LHCN-M2 (cell line): ENCODE measurements at regions not wholly inside any gene's neighbourhood (a gene's known extent, or its start where the extent isn't known, plus 50 kb on each side); places are given as distances from the start of the nearest gene placed in this dataset.

Experiments
- DNase-seq: peaks from one replicate; pipeline ENCODE4 v3.0.0-alpha.2; 2012; ENCODE audit warnings: low read depth

DNA sequence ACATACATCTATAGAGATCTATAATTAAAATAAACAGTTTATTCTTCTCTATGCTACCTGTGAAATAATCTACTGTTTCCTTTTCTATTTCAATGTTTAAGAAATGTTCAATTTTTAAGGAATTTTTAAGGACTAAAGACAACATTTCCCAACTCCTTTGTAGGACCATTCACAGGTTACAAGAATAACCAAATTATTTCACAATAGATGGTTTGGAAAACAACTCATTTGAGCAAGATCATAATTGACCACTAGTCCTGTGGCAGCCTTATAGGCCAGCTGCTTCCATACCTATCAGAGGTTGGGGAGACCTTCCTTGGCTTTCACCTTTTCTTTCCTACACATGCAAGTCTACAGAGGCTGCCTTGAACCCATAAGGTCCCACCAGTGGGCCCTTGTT, 193.7 kb downstream of the TTC39B start:
- no peak for DNase-seq

GRCh38 chr9:15111071-15111470, 195.9 kb downstream of the TTC39B start:
- DNase-seq: no peak

DNA sequence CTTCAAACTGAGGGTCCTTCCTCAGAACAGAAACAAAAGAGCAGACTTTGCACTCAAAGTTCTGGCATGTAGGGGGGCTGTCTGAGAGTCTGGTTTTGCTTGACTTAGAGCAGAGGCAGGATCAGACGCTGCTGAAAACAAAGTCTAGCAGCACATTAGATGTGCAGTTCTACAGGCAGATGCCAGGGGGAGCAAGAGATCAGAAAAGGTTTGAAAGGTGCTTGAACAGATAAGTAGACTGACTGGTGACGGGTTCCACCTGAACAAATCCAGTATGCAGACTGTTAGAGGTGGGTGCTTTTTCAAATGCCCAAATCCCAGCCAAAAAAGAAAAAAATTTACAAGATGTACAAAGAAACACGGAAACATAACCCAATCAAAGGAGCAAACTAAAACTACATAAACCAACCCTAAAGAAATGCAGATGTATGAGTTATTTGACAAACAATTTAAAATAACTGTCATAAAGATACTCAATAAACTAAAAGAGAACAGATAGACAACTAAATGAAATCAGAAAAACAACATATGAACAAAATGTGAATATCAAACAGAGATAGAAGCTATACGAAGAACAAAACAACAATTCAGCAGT, 194.7 kb upstream of the FREM1 start:
- peak; percentile 23 for DNase-seq

DNA sequence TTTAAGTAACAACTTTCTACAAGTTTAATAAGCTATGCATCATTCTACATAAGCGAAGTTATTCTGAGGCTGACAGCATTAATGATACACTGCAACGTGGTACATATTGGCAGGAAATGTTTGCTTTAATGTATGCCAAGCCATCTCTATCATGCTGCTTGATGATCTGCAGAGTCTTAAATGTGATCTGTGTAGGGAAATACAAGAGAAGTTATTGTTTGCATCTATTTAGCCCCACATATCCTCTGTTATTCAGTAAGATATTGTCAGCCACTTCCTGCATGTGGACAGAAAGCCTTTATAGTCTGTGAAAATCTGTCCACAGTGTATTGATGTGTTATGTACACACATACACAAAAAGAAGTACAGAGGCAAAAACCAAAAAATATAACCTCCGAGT, 193.1 kb upstream of the FREM1 start:
- no peak for DNase-seq

GRCh38 chr9:15101095-15101494, 190.9 kb upstream of the FREM1 start:
- DNase-seq: no peak

DNA sequence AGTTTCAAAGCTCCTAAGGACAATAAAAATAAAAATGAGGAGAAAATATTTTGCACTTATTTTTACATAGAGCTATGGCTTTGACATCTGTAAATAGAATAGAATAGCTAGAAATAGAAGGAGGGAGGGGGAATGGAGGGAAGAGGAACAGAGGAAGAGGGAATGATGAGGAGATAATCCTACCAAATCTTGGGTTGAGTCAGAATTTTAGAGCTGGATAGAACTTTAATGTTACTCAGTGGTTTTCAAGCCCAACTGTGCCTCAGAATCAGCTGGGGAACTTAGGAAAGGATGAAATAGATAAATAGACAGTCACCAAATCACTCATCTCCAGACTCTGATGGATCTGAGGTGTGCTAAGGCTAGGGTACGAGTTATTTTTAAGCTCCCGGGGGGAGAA, 190.3 kb upstream of the FREM1 start:
- DNase-seq: no peak

DNA sequence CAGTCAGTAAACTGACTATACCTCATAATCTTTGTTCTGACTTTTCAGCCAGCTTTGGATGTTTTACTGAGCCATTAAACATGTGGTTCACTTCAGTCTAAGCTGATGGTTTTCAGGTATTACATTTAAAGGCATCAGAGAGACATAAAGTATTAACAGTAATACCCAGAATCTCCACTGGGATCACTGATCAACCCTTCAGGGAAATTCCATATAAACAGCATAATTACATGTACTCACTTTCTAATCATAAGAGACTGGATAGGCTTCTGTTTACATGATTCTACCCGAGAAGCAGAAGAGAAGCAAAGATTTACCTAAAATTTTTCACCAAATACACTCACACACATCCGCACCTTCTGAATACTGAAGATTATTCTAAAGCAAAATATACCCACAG, 186.7 kb upstream of the FREM1 start:
- no peak for DNase-seq

DNA sequence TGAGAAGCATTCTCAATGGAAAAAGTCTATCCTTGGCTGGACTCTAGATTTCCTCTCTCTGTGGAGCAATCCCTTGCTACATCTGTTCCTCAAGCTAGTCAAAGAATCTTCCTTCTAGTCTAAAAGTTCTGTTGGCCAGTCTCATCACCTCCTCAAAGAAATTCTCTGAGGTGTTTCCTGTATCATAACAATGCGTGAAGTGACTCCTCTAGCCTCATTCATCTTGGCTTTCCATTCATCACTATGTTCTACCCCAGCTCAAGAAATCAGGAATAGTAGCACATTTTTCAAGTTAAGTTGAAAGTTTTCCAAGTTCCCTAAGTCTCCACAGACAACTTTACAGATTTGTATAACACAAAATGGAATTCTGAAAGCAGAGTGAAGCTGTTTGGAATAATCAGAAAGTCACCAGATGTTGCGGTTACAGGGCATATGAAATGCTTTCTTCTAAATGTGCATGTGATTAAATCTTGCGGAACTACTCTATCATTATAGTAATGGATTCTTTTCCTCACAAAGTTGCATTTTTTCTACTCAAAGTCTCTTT, 176.6 kb upstream of the FREM1 start:
- DNase-seq: no peak

- DNase-seq: no peak
Observed at GRCh38 chr9:15086156-15086763, 176.0 kb upstream of the FREM1 start.

DNA sequence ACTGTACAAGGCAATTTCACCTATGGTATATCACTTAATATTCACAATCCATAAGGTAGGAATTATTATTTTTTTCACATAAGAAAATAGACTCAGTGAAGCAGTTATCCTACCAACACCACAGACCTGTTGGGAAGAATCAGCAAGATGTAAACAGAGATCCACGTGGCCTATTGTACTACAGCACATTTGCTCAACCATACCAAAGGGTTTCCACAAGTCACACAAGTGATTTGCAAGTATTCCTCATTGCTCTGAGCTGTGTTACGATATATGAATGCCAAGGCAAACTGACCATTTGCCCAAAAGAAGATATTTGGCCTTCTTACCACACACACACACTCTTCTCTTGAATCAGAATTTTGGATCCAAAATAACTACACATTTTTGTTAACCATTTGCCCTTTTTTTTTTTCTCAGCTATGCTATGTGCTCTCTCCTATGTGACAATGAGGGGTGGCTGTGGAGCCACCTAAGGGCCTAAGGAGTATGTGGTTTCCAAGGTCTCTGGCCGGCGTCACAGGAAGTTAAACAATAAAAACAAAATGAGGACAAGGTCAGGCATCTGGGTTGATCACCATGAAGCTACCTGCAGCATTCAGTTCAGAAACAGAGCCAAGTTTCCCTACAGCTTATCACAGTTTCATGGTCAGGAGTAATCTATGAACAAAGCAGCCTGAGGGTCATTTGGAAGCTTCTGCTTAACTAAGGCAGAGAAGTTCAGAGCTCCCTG, 171.0 kb upstream of the FREM1 start:
- no peak for DNase-seq

DNA sequence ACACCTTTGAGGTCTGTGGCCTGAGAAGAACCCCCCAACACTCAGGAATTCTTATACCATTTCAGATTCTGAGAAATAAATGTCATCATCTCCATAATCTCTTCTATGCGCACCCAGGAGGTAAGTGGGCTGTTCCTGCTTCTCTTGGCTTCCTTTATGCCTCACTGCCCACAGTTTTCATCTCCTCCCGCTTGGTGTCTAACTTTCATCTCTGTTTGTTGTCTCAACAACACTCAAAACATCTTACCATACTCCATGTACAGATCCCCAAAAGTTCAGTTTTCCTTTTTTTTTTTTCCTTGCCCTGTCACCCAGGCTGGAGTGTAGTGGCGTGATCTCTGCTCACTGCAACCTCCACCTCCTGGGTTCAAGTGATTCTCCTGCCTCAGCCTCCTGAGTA, 170.2 kb upstream of the FREM1 start:
- DNase-seq: no peak

DNA sequence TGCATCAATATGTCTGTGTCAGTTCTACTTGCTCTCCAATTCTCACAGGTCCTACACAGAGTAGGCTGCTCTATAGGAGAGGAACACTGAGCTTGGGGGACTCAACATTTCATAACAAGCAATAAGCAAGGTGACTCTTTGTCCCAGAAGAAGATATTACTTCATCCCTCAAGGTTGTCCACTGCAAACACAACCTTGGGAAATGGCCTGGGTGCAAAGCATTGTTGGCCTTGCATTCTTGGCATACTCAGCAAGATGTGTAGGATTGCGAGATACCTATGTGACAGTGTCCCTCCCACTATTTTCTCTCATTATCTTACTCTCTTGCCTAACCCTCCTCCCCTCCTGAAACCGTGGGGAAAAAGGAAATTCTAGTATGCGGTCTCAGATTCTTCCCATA, 169.8 kb upstream of the FREM1 start:
- no peak for DNase-seq

DNA sequence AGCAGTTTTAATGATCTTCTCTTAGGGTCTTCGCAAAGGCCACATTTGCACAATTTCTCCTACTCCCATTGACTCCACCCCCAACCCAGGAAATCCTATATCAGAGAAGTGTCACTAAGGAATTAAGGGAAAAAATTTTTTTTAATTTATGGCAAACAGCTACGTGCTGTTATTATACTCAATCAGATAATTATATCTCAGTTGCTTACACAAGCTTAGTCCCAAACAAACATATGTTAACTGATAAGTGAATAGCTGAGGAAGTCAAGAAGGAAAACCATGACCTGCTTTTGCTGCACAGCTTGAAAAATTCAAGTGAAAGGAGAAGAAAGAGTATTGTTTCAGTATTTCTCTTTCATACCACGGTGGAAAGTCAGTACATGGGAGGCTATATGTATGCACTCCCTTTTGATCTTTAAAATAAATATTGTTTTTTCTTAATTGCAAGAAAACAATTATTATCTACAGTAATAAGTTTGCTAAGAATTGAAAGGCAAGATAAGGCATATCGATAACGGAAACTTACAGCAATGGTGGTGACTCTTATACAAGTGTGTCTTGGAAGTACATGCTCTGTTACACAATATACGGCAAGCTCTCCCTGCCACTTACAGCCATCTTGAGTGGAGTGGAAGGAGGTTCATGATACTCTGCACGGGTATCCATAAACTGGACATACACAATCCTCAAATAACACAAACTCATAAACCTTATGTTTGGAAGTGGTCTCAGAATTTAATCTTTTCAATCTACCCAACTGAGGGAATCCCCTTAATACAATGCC, 167.9 kb upstream of the FREM1 start:
- no peak for DNase-seq

- DNase-seq: no peak
Observed at GRCh38 chr9:15073620-15074019, 163.4 kb upstream of the FREM1 start.

DNA sequence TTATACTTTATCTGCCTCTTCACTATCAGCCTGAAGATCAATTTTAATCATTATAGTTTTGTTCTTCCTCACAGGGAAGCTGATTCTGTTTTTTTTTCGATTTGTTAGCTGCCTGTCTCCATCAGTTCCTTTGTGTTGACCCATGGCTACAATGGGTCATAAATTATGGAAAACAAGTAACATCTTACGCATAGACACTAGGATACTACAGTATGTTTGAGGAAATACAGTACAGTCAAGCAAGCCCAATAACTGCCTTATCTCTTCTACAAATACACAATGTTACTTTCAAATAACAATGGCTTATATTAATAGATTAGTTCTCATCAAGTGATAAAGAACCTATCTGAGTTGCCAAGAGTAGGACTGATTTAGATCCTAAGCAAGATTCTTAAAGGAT, 160.5 kb upstream of the FREM1 start:
- DNase-seq: no peak

DNA sequence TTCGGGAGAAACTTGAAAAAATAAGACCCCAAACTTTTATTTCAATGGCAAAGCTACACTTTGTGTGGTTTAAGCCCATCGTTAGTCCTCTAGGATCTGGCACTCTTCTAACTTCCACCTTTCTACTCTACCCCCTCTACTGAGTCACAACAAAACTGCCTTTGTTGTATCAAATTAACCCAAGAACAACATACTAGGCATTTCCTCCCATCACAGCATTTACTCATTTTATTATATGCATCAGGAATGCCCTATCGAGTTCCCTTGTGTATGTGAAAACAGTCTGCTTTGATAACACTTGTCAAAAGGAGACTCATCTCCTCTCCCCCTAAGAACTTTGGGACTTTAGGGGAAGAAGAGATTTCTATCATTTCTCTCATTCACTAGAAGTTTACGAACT, 158.9 kb upstream of the FREM1 start:
- DNase-seq: no peak

- DNase-seq: no peak
Observed at GRCh38 chr9:15068261-15068660, 158.0 kb upstream of the FREM1 start.

DNA sequence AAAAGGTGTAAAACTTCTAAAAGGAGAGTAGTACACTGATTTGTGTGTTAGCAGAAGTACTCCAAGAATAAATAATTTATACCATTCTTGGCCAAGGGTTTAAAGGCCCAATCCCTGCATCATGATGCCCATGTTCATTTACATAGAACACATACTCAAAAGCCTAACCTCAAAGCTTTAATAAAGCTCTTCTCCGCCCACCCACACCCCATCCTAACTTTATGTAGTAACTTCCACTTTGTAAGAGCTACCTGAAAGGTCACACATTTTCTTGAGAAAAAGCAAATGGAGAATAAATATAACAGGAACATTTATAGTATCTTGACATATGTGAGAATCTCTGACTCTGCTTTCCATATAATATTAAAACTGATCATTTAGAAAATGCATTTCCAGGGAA, 148.8 kb upstream of the FREM1 start:
- no peak for DNase-seq

GRCh38 chr9:15058236-15058635, 148.0 kb upstream of the FREM1 start:
- DNase-seq: no peak

GRCh38 chr9:15055284-15055683, 145.1 kb upstream of the FREM1 start:
- DNase-seq: peak; percentile 1

DNA sequence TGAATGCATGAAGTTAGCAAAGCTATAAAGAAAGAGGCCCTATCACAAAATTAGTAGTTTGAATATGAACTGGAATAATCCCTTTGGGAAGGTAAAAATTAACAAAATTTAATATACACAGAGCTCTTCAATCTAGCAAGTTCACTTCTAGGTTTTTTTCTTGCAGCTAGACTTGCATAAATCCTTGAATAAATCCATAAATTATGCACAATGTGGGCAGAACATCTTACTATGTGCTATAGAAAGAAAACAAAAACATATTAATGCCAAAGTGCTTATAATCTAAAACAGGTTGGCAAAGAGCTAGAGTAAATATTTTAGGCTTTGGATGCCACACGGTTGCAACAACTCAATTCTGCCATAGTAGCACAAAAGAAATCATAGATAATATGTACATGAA, 138.5 kb upstream of the FREM1 start:
- DNase-seq: no peak

DNA sequence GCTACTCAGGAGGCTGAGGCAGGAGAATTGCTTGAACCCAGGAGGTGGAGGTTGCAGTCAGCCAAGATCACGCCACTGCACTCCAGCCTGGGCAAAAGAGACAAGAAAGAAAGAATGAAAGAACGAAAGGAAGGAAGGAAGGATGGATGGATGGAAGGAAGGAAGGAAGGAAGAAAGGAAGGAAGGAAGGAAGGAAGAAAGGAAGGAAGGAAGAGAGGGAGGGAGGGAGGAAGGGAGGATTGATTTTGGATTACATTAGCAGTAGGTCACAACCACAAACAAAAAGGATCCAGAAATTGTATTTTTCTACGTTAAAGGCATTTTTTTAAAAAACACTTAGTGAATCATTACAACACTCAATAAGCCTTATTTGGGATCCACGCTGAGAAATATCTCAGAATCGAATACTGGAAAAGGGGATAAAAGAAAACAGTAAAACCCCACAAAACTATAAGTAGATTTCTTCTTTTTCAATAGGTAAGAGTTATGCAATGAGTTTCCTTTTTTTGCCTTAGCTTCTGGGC, 136.9 kb upstream of the FREM1 start:
- DNase-seq: no peak
